ENCODE measurements at regions not wholly inside any gene's neighbourhood (a gene's known extent, or its start where the extent isn't known, plus 50 kb on each side); places are given as distances from the start of the nearest gene placed in this dataset.

DNA sequence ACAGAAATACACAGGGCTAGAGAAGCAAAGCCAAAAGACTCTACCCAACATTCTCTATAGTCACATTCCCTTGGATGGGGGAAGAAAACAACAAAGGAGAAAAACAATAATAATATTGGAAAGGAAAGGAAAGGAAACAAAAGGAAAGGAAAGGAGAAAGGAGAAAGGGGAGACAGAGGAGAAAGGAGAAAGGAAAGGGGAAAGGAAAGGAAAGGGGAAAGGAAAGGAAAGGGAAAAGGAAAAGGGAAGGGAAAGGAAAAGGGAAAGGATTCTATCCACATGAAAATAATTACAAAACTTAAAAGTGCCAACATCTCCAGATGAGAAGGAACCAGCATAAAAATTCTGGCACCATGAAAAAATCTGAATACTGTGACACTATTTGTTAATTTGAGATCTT is 54.1 kb upstream of the MNS1 start:
- Mint-ChIP-seq H3K9me3 (peaks cover 15% of the 10 kb centered on the region), H3K27ac (no peak overlapping the region), H3K36me3 (no peaks in the 10 kb centered on the region), H3K4me3 (no peak overlapping the region), H3K4me1 (no peaks in the 10 kb centered on the region)
- DNase-seq (ENCODE audit: low spot score in 2 of 2) (no peak), ATAC-seq (no peak)
